Loucy (cell line): ENCODE measurements at regions not wholly inside any gene's neighbourhood (a gene's known extent, or its start where the extent isn't known, plus 50 kb on each side); places are given as distances from the start of the nearest gene placed in this dataset.

Source experiments
- H2AFZ ChIP-seq: fragments of 200-600 bp; sonication (generic); 2 replicates; pipeline ENCODE4 v1.6.0; 2016; ENCODE audit warnings: antibody characterized with exemption, mild to moderate bottlenecking, low read length, moderate library complexity
- H3F3A ChIP-seq: fragments of 200-600 bp; 2 replicates; pipeline ENCODE4 v1.6.0; 2016; ENCODE audit warnings: antibody characterized with exemption, low read depth, mild to moderate bottlenecking
- H3K27me3 ChIP-seq: fragments of 200-600 bp; sonication (generic); 2 replicates; pipeline ENCODE4 v1.6.1; 2014; ENCODE audit warnings: low read length, mild to moderate bottlenecking; ENCODE audit not compliant: insufficient read depth, poor library complexity, severe bottlenecking
- H3K36me3 ChIP-seq: fragments of 200-600 bp; sonication (generic); 2 replicates; pipeline ENCODE4 v1.6.1; 2016; ENCODE audit warnings: low read length; ENCODE audit not compliant: insufficient read depth
- H3K4me1 ChIP-seq: fragments of 200-600 bp; sonication (generic); 2 replicates; pipeline ENCODE4 v1.5.1; 2014; ENCODE audit warnings: low read length, mild to moderate bottlenecking; ENCODE audit not compliant: insufficient read depth, poor library complexity, severe bottlenecking
- H3K4me2 ChIP-seq: fragments of 200-600 bp; sonication (generic); 2 replicates; pipeline ENCODE4 v1.6.0; 2014; ENCODE audit warnings: antibody characterized with exemption, low read length, low read depth, mild to moderate bottlenecking; ENCODE audit not compliant: poor library complexity, severe bottlenecking
- H3K4me3 ChIP-seq: fragments of 200-600 bp; sonication (generic); 2 replicates; pipeline ENCODE4 v1.5.1; 2014; ENCODE audit warnings: low read length, mild to moderate bottlenecking, mixed read lengths; ENCODE audit not compliant: poor library complexity, severe bottlenecking
- H3K79me2 ChIP-seq: fragments of 200-600 bp; sonication (generic); 2 replicates; pipeline ENCODE4 v1.6.1; 2014; ENCODE audit warnings: low read length; ENCODE audit not compliant: insufficient read depth
- H3K9ac ChIP-seq: fragments of 200-600 bp; sonication (generic); 2 replicates; pipeline ENCODE4 v1.6.0; 2014; ENCODE audit warnings: mild to moderate bottlenecking, low read depth, low read length, moderate library complexity; ENCODE audit not compliant: poor library complexity, severe bottlenecking
- H3K9me2 ChIP-seq: fragments of 200-600 bp; sonication (generic); replicated peaks from 2 replicates; pipeline ENCODE4 v1.6.1; 2016; ENCODE audit warnings: low read depth, low read length, mixed read lengths
- H3K9me3 ChIP-seq: fragments of 200-600 bp; sonication (generic); 2 replicates; pipeline ENCODE4 v1.6.1; 2014; ENCODE audit warnings: mild to moderate bottlenecking, antibody characterized with exemption, low read length, low read depth; ENCODE audit not compliant: insufficient read depth
- H4K20me1 ChIP-seq: fragments of 200-600 bp; sonication (generic); 2 replicates; pipeline ENCODE4 v1.6.0; 2014; ENCODE audit warnings: antibody characterized with exemption, low read length, mild to moderate bottlenecking; ENCODE audit not compliant: insufficient read depth, poor library complexity, severe bottlenecking
- CTCF ChIP-seq: fragments of 200-600 bp; sonication (generic); conservative IDR thresholded peaks from 2 replicates; pipeline ENCODE4 v1.5.1; 2014; ENCODE audit warnings: mild to moderate bottlenecking, antibody characterized with exemption, low read length
- EZH2phosphoT487 ChIP-seq: fragments of 200-600 bp; IDR thresholded peaks from 2 replicates; pipeline ENCODE4 v1.6.1; 2018; ENCODE audit warnings: antibody characterized with exemption, mild to moderate bottlenecking, moderate library complexity, borderline replicate concordance

GRCh38 chr4:131419147-131419546 is 1729.9 kb upstream of the PCDH10 start:
- Histone ChIP-seq H4K20me1 (no peaks in the 10 kb centered on the region), H3K9me2 (no peaks in the 10 kb centered on the region), H3K36me3 (no peaks in the 10 kb centered on the region), H3K4me3 (no peak overlapping the region), H3K4me1 (no peaks in the 10 kb centered on the region), H2AFZ (no peak overlapping the region), H3K9me3 (no peaks in the 10 kb centered on the region), H3K4me2 (no peak overlapping the region), H3K27me3 (no peaks in the 10 kb centered on the region), H3K79me2 (no peaks in the 10 kb centered on the region), H3F3A (no peaks in the 10 kb centered on the region), H3K9ac (no peak overlapping the region)
- TF ChIP-seq EZH2phosphoT487: no peak
- no peak for TF ChIP-seq CTCF

- Histone ChIP-seq H3K4me3 (no peak overlapping the region), H3K9ac (no peak overlapping the region), H3K79me2 (no peaks in the 10 kb centered on the region), H2AFZ (no peak overlapping the region), H3K27me3 (no peaks in the 10 kb centered on the region), H3K36me3 (no peaks in the 10 kb centered on the region), H3K9me3 (no peaks in the 10 kb centered on the region), H3K9me2 (no peaks in the 10 kb centered on the region), H3F3A (no peaks in the 10 kb centered on the region), H3K4me1 (peaks cover 5% of the 10 kb centered on the region), H4K20me1 (no peaks in the 10 kb centered on the region), H3K4me2 (no peak overlapping the region)
- TF ChIP-seq CTCF (no peak), EZH2phosphoT487 (no peak)
Measured at GRCh38 chr4:131426023-131426758, 1722.9 kb upstream of the PCDH10 start.

- no peaks in the 10 kb centered on the region for H3K27me3 ChIP-seq
- H3K9me2 ChIP-seq: no peaks in the 10 kb centered on the region
- TF ChIP-seq EZH2phosphoT487 (no peak), CTCF (no peak)
Measured at GRCh38 chr4:131427000-131427399, 1722.1 kb upstream of the PCDH10 start.

More at GRCh38 chr4:131427000-131427399, 1722.1 kb upstream of the PCDH10 start:
- Histone ChIP-seq H4K20me1 (no peaks in the 10 kb centered on the region), H3K79me2 (no peaks in the 10 kb centered on the region), H2AFZ (no peak overlapping the region), H3K4me1 (peaks cover 5% of the 10 kb centered on the region), H3F3A (no peaks in the 10 kb centered on the region), H3K9me3 (no peaks in the 10 kb centered on the region), H3K4me3 (no peak overlapping the region), H3K4me2 (no peak overlapping the region), H3K9ac (no peak overlapping the region), H3K36me3 (no peaks in the 10 kb centered on the region)
